ENCODE measurements at regions not wholly inside any gene's neighbourhood (a gene's known extent, or its start where the extent isn't known, plus 50 kb on each side); places are given as distances from the start of the nearest gene placed in this dataset.

- TF ChIP-seq POLR2A (IDR thresholded peaks at IDR 0.05) (no peak), CTCF (IDR thresholded peaks at IDR 0.05) (no peak)
Observed at GRCh38 chr4:117334451-117335188, 249.2 kb upstream of the TRAM1L1 start.

Measured in lower leg skin (tissue), 3 donors.